ENCODE measurements at regions not wholly inside any gene's neighbourhood (a gene's known extent, or its start where the extent isn't known, plus 50 kb on each side); places are given as distances from the start of the nearest gene placed in this dataset.
A peak's percentile ranks its signal among the peaks of the same experiment; 100 is the strongest.

- no peak for DNase-seq (ENCODE audit: low read depth)
- no peak overlapping the region for H3K4me3 ChIP-seq (ENCODE audit: low read depth, low read length)
- TF ChIP-seq CTCF (IDR thresholded peaks at IDR 0.05; ENCODE audit: insufficient read depth, low read depth, low read length, missing control alignments): no peak
Measured at GRCh38 chr1:185442050-185442449, 125.0 kb upstream of the IVNS1ABP start.

- TF ChIP-seq CTCF (IDR thresholded peaks at IDR 0.05; ENCODE audit: insufficient read depth, low read depth, low read length, missing control alignments): no peak
- H3K4me3 ChIP-seq (ENCODE audit: low read depth, low read length): no peak overlapping the region
- DNase-seq (ENCODE audit: low read depth): no peak
Measured at GRCh38 chr1:185441605-185442004, 124.6 kb upstream of the IVNS1ABP start.

- no peak for TF ChIP-seq CTCF (IDR thresholded peaks at IDR 0.05; ENCODE audit: insufficient read depth, low read depth, low read length, missing control alignments)
- no peak overlapping the region for H3K4me3 ChIP-seq (ENCODE audit: low read depth, low read length)
- no peak for DNase-seq (ENCODE audit: low read depth)
Measured at GRCh38 chr1:185440877-185441276, 123.8 kb upstream of the IVNS1ABP start.

- TF ChIP-seq CTCF (IDR thresholded peaks at IDR 0.05; ENCODE audit: insufficient read depth, low read depth, low read length, missing control alignments): no peak
- DNase-seq (ENCODE audit: low read depth): peak; percentile 70
- no peak overlapping the region for H3K4me3 ChIP-seq (ENCODE audit: low read depth, low read length)
Measured at GRCh38 chr1:185439727-185440415, 122.8 kb upstream of the IVNS1ABP start.

- H3K4me3 ChIP-seq (ENCODE audit: low read depth, low read length): no peak overlapping the region
Measured at GRCh38 chr1:185438936-185439335, 121.9 kb upstream of the IVNS1ABP start.

GRCh38 chr1:185435696-185436379, 118.8 kb upstream of the IVNS1ABP start:
- no peak overlapping the region for H3K4me3 ChIP-seq (ENCODE audit: low read depth, low read length)
- no peak for DNase-seq (ENCODE audit: low read depth)
- TF ChIP-seq CTCF (IDR thresholded peaks at IDR 0.05; ENCODE audit: insufficient read depth, low read depth, low read length, missing control alignments): no peak

More at GRCh38 chr1:185438936-185439335, 121.9 kb upstream of the IVNS1ABP start:
- no peak for TF ChIP-seq CTCF (IDR thresholded peaks at IDR 0.05; ENCODE audit: insufficient read depth, low read depth, low read length, missing control alignments)
- DNase-seq (ENCODE audit: low read depth): no peak

Measured in GM12865 (cell line).